ENCODE measurements at regions not wholly inside any gene's neighbourhood (a gene's known extent, or its start where the extent isn't known, plus 50 kb on each side); places are given as distances from the start of the nearest gene placed in this dataset.

DNA sequence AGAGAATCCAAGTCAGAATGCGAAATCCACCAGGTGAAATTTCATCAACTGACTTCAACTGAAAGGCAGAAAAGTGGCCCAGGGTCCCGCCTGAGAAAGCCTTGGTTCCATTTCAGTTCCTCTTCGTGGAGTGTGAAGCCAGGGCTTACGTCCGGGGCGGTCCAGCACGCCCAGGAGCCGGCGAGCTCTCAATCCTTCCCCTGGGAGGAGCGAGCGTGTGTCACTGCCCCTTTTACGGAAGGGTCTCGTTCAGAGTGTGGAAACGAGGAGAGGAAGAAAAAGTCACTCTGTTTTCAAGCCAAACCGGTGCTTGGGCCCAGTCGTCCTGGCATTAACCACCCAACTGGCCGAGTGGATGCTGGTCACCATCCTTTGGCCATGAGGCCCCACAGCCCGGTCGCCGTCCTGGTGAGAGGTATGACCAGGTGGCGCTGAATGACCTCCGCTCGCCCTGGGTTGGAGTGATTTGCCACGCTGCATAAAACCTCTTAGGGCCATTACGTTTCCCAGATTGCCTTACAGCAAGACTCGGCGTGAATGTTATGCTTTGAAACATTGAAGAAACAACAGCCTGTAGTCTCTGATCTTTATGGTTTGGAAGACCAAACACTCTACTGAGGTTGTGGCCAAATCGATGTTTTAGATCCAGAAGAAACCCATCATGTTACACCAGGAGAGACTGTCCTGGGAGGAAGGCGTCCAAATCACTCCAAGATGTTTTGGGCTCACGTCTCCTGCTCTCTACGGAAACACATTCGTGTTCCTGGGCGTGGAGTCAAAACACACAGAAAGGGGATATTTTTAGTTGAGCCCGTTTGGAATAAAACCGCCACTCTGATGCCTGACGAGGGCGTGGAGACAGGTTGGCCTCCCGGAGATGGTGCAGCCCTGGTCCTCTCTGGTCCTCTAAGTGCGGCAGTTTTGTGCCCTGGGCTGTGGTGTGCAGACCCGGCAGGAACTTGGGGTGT, 93.6 kb upstream of the ACTRT2 start:
- Histone ChIP-seq H4K20me1 (ENCODE audit: low read depth, low read length) (no peaks in the 10 kb centered on the region), H3K9me2 (replicated peaks; ENCODE audit: insufficient read depth, low read length) (no peaks in the 10 kb centered on the region), H3K27me3 (ENCODE audit: low read length) (no peaks in the 10 kb centered on the region), H2AFZ (ENCODE audit: low read depth, low read length, severe bottlenecking) (no peak overlapping the region), H3K36me3 (ENCODE audit: low read length) (no peaks in the 10 kb centered on the region), H3K9ac (ENCODE audit: low read length) (no peak overlapping the region), H3K4me3 (ENCODE audit: insufficient read depth, low read length, poor library complexity, severe bottlenecking) (no peak overlapping the region), H3K27ac (ENCODE audit: low read depth, low read length) (no peak overlapping the region), H3K79me2 (ENCODE audit: insufficient read depth, low read length) (no peaks in the 10 kb centered on the region), H3K9me3 (ENCODE audit: insufficient read depth, low read length) (no peaks in the 10 kb centered on the region), H3K4me2 (ENCODE audit: low read depth, low read length, poor library complexity, severe bottlenecking) (no peak overlapping the region), H3F3A (ENCODE audit: insufficient read depth) (no peaks in the 10 kb centered on the region)
- TF ChIP-seq CTCF (IDR thresholded peaks at IDR 0.05; ENCODE audit: insufficient read depth, low read length, poor library complexity, severe bottlenecking) (no peak), EZH2phosphoT487 (conservative IDR thresholded peaks at IDR 0.05; ENCODE audit: low read length) (no peak)

DNA sequence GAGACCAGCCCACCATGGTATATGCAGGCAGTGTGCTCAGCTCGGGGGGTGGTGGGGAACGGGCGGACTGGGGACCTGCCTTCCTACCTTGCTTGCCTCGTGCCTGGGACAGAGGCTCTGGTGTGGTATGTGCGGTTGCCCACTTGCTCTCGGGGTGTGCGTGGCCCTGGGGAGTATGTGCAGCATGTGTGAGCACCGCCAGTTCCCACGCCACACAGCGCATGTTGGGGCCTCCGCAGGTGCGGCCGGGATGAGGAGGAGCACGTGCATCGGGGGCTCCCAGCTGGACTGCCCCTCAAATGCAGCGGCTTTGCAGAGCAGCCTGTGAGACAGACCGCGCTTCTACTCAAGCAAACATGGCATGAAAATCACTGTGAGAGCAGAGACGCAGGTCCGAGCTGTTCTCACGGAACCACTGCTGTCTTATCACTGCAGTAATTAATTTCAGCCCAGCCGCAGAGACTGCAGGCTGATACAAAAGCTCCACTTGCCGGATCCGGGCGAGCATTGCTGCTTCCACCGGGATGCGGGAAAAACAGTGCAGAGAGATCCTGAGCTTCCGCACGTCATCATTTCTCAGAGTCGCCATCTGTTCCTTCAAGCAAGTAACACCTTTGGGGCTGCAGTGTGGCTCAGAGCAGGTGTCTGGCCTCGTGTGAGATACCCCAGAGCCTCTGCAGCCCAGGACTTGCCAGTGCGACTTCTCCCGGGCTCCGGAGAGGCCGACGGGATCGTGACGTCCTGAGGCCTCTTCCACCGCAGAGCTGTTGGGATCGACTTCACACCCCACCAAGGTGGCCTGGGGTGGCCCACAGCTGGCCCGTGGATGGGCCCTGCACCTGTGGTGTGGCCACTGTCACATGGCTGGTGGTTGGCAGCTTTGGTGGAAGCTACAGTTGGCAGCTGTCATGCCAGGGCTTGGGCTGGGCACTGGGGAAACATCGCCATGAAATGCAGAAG, 92.6 kb upstream of the ACTRT2 start:
- Histone ChIP-seq H3K4me2 (ENCODE audit: low read depth, low read length, poor library complexity, severe bottlenecking) (no peak overlapping the region), H3F3A (ENCODE audit: insufficient read depth) (no peaks in the 10 kb centered on the region), H3K27ac (ENCODE audit: low read depth, low read length) (no peak overlapping the region), H3K9me3 (ENCODE audit: insufficient read depth, low read length) (no peaks in the 10 kb centered on the region), H3K27me3 (ENCODE audit: low read length) (no peaks in the 10 kb centered on the region), H3K9me2 (replicated peaks; ENCODE audit: insufficient read depth, low read length) (no peaks in the 10 kb centered on the region), H3K9ac (ENCODE audit: low read length) (no peak overlapping the region), H3K4me3 (ENCODE audit: insufficient read depth, low read length, poor library complexity, severe bottlenecking) (no peak overlapping the region), H2AFZ (ENCODE audit: low read depth, low read length, severe bottlenecking) (no peak overlapping the region), H3K79me2 (ENCODE audit: insufficient read depth, low read length) (no peaks in the 10 kb centered on the region), H4K20me1 (ENCODE audit: low read depth, low read length) (no peaks in the 10 kb centered on the region), H3K36me3 (ENCODE audit: low read length) (no peaks in the 10 kb centered on the region)
- TF ChIP-seq EZH2phosphoT487 (conservative IDR thresholded peaks at IDR 0.05; ENCODE audit: low read length), result no peak
- TF ChIP-seq CTCF (IDR thresholded peaks at IDR 0.05; ENCODE audit: insufficient read depth, low read length, poor library complexity, severe bottlenecking), result no peak

GRCh38 chr1:2929335-2929734, 91.9 kb upstream of the ACTRT2 start:
- Histone ChIP-seq H2AFZ (ENCODE audit: low read depth, low read length, severe bottlenecking) (no peak overlapping the region), H3K4me3 (ENCODE audit: insufficient read depth, low read length, poor library complexity, severe bottlenecking) (no peak overlapping the region), H3K9me3 (ENCODE audit: insufficient read depth, low read length) (no peaks in the 10 kb centered on the region), H3K79me2 (ENCODE audit: insufficient read depth, low read length) (no peaks in the 10 kb centered on the region), H3K4me2 (ENCODE audit: low read depth, low read length, poor library complexity, severe bottlenecking) (no peak overlapping the region), H3K27ac (ENCODE audit: low read depth, low read length) (no peak overlapping the region), H3K9ac (ENCODE audit: low read length) (no peak overlapping the region), H4K20me1 (ENCODE audit: low read depth, low read length) (no peaks in the 10 kb centered on the region), H3F3A (ENCODE audit: insufficient read depth) (no peaks in the 10 kb centered on the region), H3K27me3 (ENCODE audit: low read length) (no peaks in the 10 kb centered on the region), H3K9me2 (replicated peaks; ENCODE audit: insufficient read depth, low read length) (no peaks in the 10 kb centered on the region), H3K36me3 (ENCODE audit: low read length) (no peaks in the 10 kb centered on the region)
- no peak for TF ChIP-seq CTCF (IDR thresholded peaks at IDR 0.05; ENCODE audit: insufficient read depth, low read length, poor library complexity, severe bottlenecking)
- TF ChIP-seq EZH2phosphoT487 (conservative IDR thresholded peaks at IDR 0.05; ENCODE audit: low read length), result no peak

Measured in SU-DHL-6 (cell line).